Astrocyte (in vitro differentiated cells and primary cell): ENCODE measurements at regions not wholly inside any gene's neighbourhood (a gene's known extent, or its start where the extent isn't known, plus 50 kb on each side); places are given as distances from the start of the nearest gene placed in this dataset.

Experiments
- DNase-seq: peaks from one replicate; pipeline ENCODE4 v3.0.0-alpha.2; 2010; ENCODE audit warnings: low read depth
- FAIRE-seq: peaks from 2 replicates; lab custom pipeline; 2011; peaks lifted over from hg19 to GRCh38; lab: Jason Lieb, UNC
- H2AFZ ChIP-seq: 2 replicates; pipeline ENCODE4 v1.6.0; 2012; ENCODE audit warnings: low read depth, low read length, inconsistent platforms
- H3K27ac ChIP-seq: 2 replicates; pipeline ENCODE4 v1.5.1; 2011; ENCODE audit warnings: low read depth, low read length, inconsistent platforms
- H3K27me3 ChIP-seq: 2 replicates; pipeline ENCODE4 v1.6.0; 2011; ENCODE audit warnings: low read length, inconsistent platforms; ENCODE audit not compliant: insufficient read depth
- H3K36me3 ChIP-seq: 2 replicates; pipeline ENCODE4 v1.5.1; 2011; ENCODE audit warnings: low read length, inconsistent platforms; ENCODE audit not compliant: insufficient read depth
- H3K4me1 ChIP-seq: 2 replicates; pipeline ENCODE4 v1.5.1; 2011; ENCODE audit warnings: low read length, inconsistent platforms; ENCODE audit not compliant: insufficient read depth
- H3K4me2 ChIP-seq: 2 replicates; pipeline ENCODE4 v1.6.0; 2012; ENCODE audit warnings: low read length, inconsistent platforms
- H3K4me3 ChIP-seq: 2 replicates; pipeline ENCODE4 v1.5.1; 2011; ENCODE audit warnings: low read depth, mild to moderate bottlenecking, low read length, inconsistent platforms; ENCODE audit not compliant: insufficient read depth
- H3K79me2 ChIP-seq: 2 replicates; pipeline ENCODE4 v1.6.0; 2012; ENCODE audit warnings: mild to moderate bottlenecking, low read length, inconsistent platforms; ENCODE audit not compliant: insufficient read depth
- H3K9ac ChIP-seq: 2 replicates; pipeline ENCODE4 v1.6.0; 2012; ENCODE audit warnings: mild to moderate bottlenecking, low read length, inconsistent platforms
- H3K9me3 ChIP-seq: 2 replicates; pipeline ENCODE4 v1.5.1; 2012; ENCODE audit warnings: low read depth, mild to moderate bottlenecking, low read length, inconsistent platforms; ENCODE audit not compliant: insufficient read depth
- H4K20me1 ChIP-seq: 2 replicates; pipeline ENCODE4 v1.6.0; 2012; ENCODE audit warnings: low read length, inconsistent platforms; ENCODE audit not compliant: insufficient read depth
- H3K27ac Mint-ChIP-seq: one replicate; pipeline ENCODE4 v1.8.0; 2021; ENCODE audit warnings: mild to moderate bottlenecking, mixed read lengths; ENCODE audit not compliant: unreplicated experiment
- H3K27me3 Mint-ChIP-seq: one replicate; pipeline ENCODE4 v1.8.0; 2021; ENCODE audit warnings: low read depth, mixed read lengths; ENCODE audit not compliant: unreplicated experiment
- H3K36me3 Mint-ChIP-seq: one replicate; pipeline ENCODE4 v1.8.0; 2021; ENCODE audit warnings: low read depth, mixed read lengths; ENCODE audit not compliant: unreplicated experiment
- H3K4me1 Mint-ChIP-seq: one replicate; pipeline ENCODE4 v1.8.0; 2021; ENCODE audit warnings: low read depth, mixed read lengths; ENCODE audit not compliant: unreplicated experiment
- H3K4me3 Mint-ChIP-seq: one replicate; pipeline ENCODE4 v1.8.0; 2021; ENCODE audit warnings: mild to moderate bottlenecking, moderate library complexity, mixed read lengths; ENCODE audit not compliant: unreplicated experiment
- H3K9me3 Mint-ChIP-seq: one replicate; pipeline ENCODE4 v1.8.0; 2021; ENCODE audit warnings: mild to moderate bottlenecking, mixed read lengths; ENCODE audit not compliant: unreplicated experiment
- EZH2 ChIP-seq: IDR thresholded peaks from 2 replicates; pipeline ENCODE4 v1.6.1; 2012; ENCODE audit warnings: mild to moderate bottlenecking, low read length, inconsistent platforms; ENCODE audit not compliant: insufficient read depth
- TF ChIP-seq, protein P1 (sequence below): IDR thresholded peaks from 2 replicates; pipeline ENCODE4 v1.5.1; 2011; ENCODE audit warnings: low read depth, mild to moderate bottlenecking, inconsistent platforms, low read length, moderate library complexity; ENCODE audit not compliant: insufficient read depth

GRCh38 chr10:107618504-107618994, 454.0 kb upstream of the SORCS1 start:
- no peaks in the 10 kb centered on the region for H3K36me3 ChIP-seq
- H3K27ac ChIP-seq, result no peak overlapping the region
- no peaks in the 10 kb centered on the region for H3K36me3 Mint-ChIP-seq
- no peak overlapping the region for H3K27ac Mint-ChIP-seq
- H3K9me3 Mint-ChIP-seq, result peaks cover 2% of the 10 kb centered on the region
- no peaks in the 10 kb centered on the region for H3K79me2 ChIP-seq
- no peak for FAIRE-seq
- H3K27me3 ChIP-seq, result no peaks in the 10 kb centered on the region
- H3K4me2 ChIP-seq, result no peak overlapping the region
- H3K4me3 Mint-ChIP-seq, result no peak overlapping the region
- no peak for TF ChIP-seq EZH2
- TF ChIP-seq, protein P1, sequence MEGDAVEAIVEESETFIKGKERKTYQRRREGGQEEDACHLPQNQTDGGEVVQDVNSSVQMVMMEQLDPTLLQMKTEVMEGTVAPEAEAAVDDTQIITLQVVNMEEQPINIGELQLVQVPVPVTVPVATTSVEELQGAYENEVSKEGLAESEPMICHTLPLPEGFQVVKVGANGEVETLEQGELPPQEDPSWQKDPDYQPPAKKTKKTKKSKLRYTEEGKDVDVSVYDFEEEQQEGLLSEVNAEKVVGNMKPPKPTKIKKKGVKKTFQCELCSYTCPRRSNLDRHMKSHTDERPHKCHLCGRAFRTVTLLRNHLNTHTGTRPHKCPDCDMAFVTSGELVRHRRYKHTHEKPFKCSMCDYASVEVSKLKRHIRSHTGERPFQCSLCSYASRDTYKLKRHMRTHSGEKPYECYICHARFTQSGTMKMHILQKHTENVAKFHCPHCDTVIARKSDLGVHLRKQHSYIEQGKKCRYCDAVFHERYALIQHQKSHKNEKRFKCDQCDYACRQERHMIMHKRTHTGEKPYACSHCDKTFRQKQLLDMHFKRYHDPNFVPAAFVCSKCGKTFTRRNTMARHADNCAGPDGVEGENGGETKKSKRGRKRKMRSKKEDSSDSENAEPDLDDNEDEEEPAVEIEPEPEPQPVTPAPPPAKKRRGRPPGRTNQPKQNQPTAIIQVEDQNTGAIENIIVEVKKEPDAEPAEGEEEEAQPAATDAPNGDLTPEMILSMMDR, result no peak
- no peaks in the 10 kb centered on the region for H3K4me1 ChIP-seq
- no peaks in the 10 kb centered on the region for H3K27me3 Mint-ChIP-seq
- H3K9ac ChIP-seq, result no peak overlapping the region
- DNase-seq, result peak; percentile 0
- H3K4me3 ChIP-seq, result no peak overlapping the region
- peaks cover 6% of the 10 kb centered on the region for H3K4me1 Mint-ChIP-seq
- H2AFZ ChIP-seq, result no peak overlapping the region
- H4K20me1 ChIP-seq, result no peaks in the 10 kb centered on the region
- no peaks in the 10 kb centered on the region for H3K9me3 ChIP-seq

GRCh38 chr10:107616463-107617410, 452.2 kb upstream of the SORCS1 start:
- Mint-ChIP-seq H3K4me1 (peaks cover 6% of the 10 kb centered on the region), H3K9me3 (peaks cover 2% of the 10 kb centered on the region), H3K4me3 (no peak overlapping the region), H3K36me3 (no peaks in the 10 kb centered on the region), H3K27ac (no peak overlapping the region), H3K27me3 (no peaks in the 10 kb centered on the region)
- Histone ChIP-seq H3K4me3 (no peak overlapping the region), H3K9me3 (no peaks in the 10 kb centered on the region), H4K20me1 (no peaks in the 10 kb centered on the region), H3K27me3 (no peaks in the 10 kb centered on the region), H2AFZ (no peak overlapping the region), H3K4me1 (no peaks in the 10 kb centered on the region), H3K4me2 (no peak overlapping the region), H3K79me2 (no peaks in the 10 kb centered on the region), H3K27ac (no peak overlapping the region), H3K36me3 (no peaks in the 10 kb centered on the region), H3K9ac (no peak overlapping the region)
- TF ChIP-seq EZH2, result no peak
- TF ChIP-seq, protein P1, result no peak
- FAIRE-seq, result no peak
- no peak for DNase-seq

GRCh38 chr10:107616031-107616430, 451.5 kb upstream of the SORCS1 start:
- Mint-ChIP-seq H3K4me3 (no peak overlapping the region), H3K27me3 (no peaks in the 10 kb centered on the region), H3K36me3 (no peaks in the 10 kb centered on the region), H3K9me3 (peaks cover 2% of the 10 kb centered on the region), H3K4me1 (peaks cover 6% of the 10 kb centered on the region), H3K27ac (no peak overlapping the region)
- no peaks in the 10 kb centered on the region for H3K9me3 ChIP-seq
- H3K4me2 ChIP-seq, result no peak overlapping the region
- DNase-seq (no peak), FAIRE-seq (no peak)
- H3K27ac ChIP-seq, result no peak overlapping the region
- no peak overlapping the region for H3K9ac ChIP-seq
- H2AFZ ChIP-seq, result no peak overlapping the region
- no peaks in the 10 kb centered on the region for H3K4me1 ChIP-seq
- no peaks in the 10 kb centered on the region for H3K79me2 ChIP-seq
- TF ChIP-seq EZH2, result no peak
- TF ChIP-seq, protein P1, result no peak
- H3K4me3 ChIP-seq, result no peak overlapping the region
- no peaks in the 10 kb centered on the region for H4K20me1 ChIP-seq
- no peaks in the 10 kb centered on the region for H3K36me3 ChIP-seq
- H3K27me3 ChIP-seq, result no peaks in the 10 kb centered on the region
